ENCODE measurements at regions not wholly inside any gene's neighbourhood (a gene's known extent, or its start where the extent isn't known, plus 50 kb on each side); places are given as distances from the start of the nearest gene placed in this dataset.

DNA sequence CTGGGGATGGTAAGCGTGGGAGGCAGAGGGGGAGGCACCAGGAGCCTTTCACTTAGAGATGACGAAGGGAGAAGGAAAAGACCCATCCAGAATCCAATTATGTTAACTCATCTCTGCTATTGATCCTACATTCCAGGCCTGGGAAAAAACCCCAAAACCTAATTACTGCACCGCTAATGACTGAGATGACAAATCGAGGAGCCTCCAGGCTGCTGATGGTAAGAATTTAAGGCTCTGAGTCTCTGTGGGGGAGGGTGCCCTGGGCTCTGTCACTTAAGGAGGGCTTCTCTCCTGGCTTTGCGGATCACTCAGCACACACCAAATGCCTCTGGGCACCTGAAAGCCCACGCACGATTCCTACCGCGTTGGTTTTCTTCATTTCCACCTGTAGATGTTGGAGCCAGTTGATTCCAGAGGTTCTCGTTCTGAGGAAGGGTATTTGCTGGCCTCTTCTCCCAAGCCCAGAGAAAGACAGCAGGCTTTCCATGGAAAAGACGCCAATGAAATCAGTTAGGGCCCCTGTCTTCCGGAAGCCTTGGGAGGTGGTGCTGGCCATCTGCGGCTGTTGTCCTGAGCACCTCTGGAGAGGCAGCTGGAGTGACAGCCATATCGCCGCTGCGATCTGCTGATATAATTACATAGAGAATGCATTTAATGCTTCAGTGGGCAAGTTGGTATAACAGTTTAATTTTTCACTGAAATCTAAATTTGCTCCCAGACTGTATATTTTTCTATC, 751.2 kb downstream of the BRD1 start:
- no peak for TF ChIP-seq EZH2 (IDR thresholded peaks at IDR 0.05; ENCODE audit: borderline replicate concordance, insufficient read depth, low read depth, low read length, poor library complexity, severe bottlenecking)
- TF ChIP-seq, protein P1, sequence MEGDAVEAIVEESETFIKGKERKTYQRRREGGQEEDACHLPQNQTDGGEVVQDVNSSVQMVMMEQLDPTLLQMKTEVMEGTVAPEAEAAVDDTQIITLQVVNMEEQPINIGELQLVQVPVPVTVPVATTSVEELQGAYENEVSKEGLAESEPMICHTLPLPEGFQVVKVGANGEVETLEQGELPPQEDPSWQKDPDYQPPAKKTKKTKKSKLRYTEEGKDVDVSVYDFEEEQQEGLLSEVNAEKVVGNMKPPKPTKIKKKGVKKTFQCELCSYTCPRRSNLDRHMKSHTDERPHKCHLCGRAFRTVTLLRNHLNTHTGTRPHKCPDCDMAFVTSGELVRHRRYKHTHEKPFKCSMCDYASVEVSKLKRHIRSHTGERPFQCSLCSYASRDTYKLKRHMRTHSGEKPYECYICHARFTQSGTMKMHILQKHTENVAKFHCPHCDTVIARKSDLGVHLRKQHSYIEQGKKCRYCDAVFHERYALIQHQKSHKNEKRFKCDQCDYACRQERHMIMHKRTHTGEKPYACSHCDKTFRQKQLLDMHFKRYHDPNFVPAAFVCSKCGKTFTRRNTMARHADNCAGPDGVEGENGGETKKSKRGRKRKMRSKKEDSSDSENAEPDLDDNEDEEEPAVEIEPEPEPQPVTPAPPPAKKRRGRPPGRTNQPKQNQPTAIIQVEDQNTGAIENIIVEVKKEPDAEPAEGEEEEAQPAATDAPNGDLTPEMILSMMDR (IDR thresholded peaks at IDR 0.05): no peak
